T-cell (primary cell): ENCODE measurements at regions not wholly inside any gene's neighbourhood (a gene's known extent, or its start where the extent isn't known, plus 50 kb on each side); places are given as distances from the start of the nearest gene placed in this dataset.

ENCODE experiments used
- ATAC-seq, 4 experiments: fragments of 200-7000 bp in 3 of 4; fragments of 150-1000 bp in 1 of 4; cut with Tn5 transposase; replicated peaks in 1 of 4; 1 replicate in 3 of 4; 2 replicates in 1 of 4; pipeline ENCODE4 v1.10.0; 2021; ENCODE audit warnings: moderate library complexity in 3 of 4, mild to moderate bottlenecking in 2 of 4, moderate number of reproducible peaks in 1 of 4
- CTCF ChIA-PET, 2 donors: fragments of 300-600 bp; sonication (Branson Sonifier 250); formaldehyde crosslinking; loops; one replicate each; lab custom pipeline; 2022; ENCODE audit warnings: antibody characterized with exemption in 2 of 2; lab: Charles Lee
- POLR2A ChIA-PET, 2 donors: fragments of 300-600 bp; sonication (Branson Sonifier 250); formaldehyde crosslinking; loops; one replicate each; lab custom pipeline; 2022; ENCODE audit warnings: antibody characterized with exemption in 2 of 2; lab: Charles Lee
- DNase-seq, 35 experiments: peaks; one replicate each; pipeline versions ENCODE4 v3.0.0 to v3.0.0-alpha.2; 2013 to 2023
- H3K27ac ChIP-seq: one replicate; pipeline ENCODE4 v1.5.1; 2013; ENCODE audit warnings: low read length
- H3K27me3 ChIP-seq, 2 experiments: replicated peaks in 1 of 2; 1 replicate in 1 of 2; 2 replicates in 1 of 2; pipeline versions ENCODE4 v1.6.1 to v1.7.0; 2013; ENCODE audit warnings: low read length in 1 of 2, mixed read lengths in 1 of 2; ENCODE audit not compliant: control insufficient read depth in 2 of 2, insufficient read depth in 2 of 2; ENCODE audit errors: extremely low read depth in 1 of 2
- H3K36me3 ChIP-seq, 2 donors: 1 replicate in 1 of 2; 2 replicates in 1 of 2; pipeline versions ENCODE4 v1.6.1 to v1.7.0; 2013; ENCODE audit warnings: low read length in 1 of 2; ENCODE audit not compliant: control insufficient read depth in 2 of 2, insufficient read depth in 1 of 2; ENCODE audit errors: extremely low read depth in 1 of 2
- H3K4me1 ChIP-seq, 2 experiments: 1 replicate in 1 of 2; 2 replicates in 1 of 2; pipeline versions ENCODE4 v1.6.1 to v1.7.0; 2013; ENCODE audit warnings: low read length in 2 of 2, mixed read lengths in 1 of 2; ENCODE audit not compliant: insufficient read depth in 2 of 2, control insufficient read depth in 1 of 2; ENCODE audit errors: extremely low read depth in 1 of 2
- H3K4me3 ChIP-seq, 2 donors: 1 replicate in 1 of 2; 2 replicates in 1 of 2; pipeline versions ENCODE4 v1.5.1 to v1.7.0; 2013; ENCODE audit warnings: mild to moderate bottlenecking in 2 of 2, low read length in 1 of 2, moderate library complexity in 1 of 2; ENCODE audit not compliant: control insufficient read depth in 1 of 2; ENCODE audit errors: extremely low read depth in 1 of 2
- H3K9me3 ChIP-seq: 2 replicates; pipeline ENCODE4 v1.7.0; 2013
- H3K27ac Mint-ChIP-seq, 2 donors: one replicate each; pipeline ENCODE4 v1.8.0; 2020 to 2021; ENCODE audit warnings: mild to moderate bottlenecking in 2 of 2, mixed read lengths in 2 of 2
- H3K27me3 Mint-ChIP-seq, 2 donors: one replicate each; pipeline ENCODE4 v1.8.0; 2021 to 2022; ENCODE audit warnings: mixed read lengths in 2 of 2
- H3K36me3 Mint-ChIP-seq: one replicate; pipeline ENCODE4 v1.8.0; 2021; ENCODE audit warnings: mixed read lengths
- H3K4me1 Mint-ChIP-seq, 3 donors: one replicate each; pipeline ENCODE4 v1.8.0; 2020 to 2022; ENCODE audit warnings: mixed read lengths in 3 of 3, mild to moderate bottlenecking in 1 of 3
- H3K4me3 Mint-ChIP-seq, 3 donors: one replicate each; pipeline ENCODE4 v1.8.0; 2020 to 2022; ENCODE audit warnings: mild to moderate bottlenecking in 3 of 3, mixed read lengths in 3 of 3, moderate library complexity in 3 of 3
- H3K9me3 Mint-ChIP-seq, 3 donors: one replicate each; pipeline ENCODE4 v1.8.0; 2020 to 2022; ENCODE audit warnings: mixed read lengths in 3 of 3
- WGBS: methylation state at CpG from one replicate; pipeline ENCODE4 v1.1.5; 2013; ENCODE audit warnings: missing lambda C conversion rate; ENCODE audit not compliant: insufficient coverage; 5-methylcytosine and 5-hydroxymethylcytosine counted together

DNA sequence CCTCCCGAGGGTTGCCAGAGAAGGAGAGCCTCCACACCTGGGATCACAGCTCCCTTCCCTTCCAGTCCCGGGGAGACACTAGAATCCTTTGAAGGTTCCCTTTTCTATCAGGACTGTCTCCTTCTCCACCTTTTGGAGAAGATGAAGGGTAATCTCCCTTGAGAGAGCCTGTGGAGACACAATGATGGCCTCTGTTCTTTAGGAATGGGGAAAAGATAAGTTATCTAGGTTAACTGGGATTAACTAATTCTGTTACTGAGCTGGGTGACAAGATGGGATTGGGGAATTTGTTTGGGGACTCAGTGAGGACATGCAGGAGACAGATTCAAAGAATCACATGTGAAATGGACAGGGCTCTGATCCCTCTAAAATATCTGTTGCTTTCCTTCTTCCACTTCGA, 181.1 kb upstream of the BMPER start:
- Histone ChIP-seq H3K27me3 (no peaks in the 10 kb centered on the region), H3K9me3 (no peaks in the 10 kb centered on the region), H3K4me1 (no peaks in the 10 kb centered on the region), H3K36me3 (no peaks in the 10 kb centered on the region), H3K4me3 (no peak overlapping the region), H3K27ac (no peak overlapping the region)
- DNase-seq (no peak), ATAC-seq (no peak)
- Mint-ChIP-seq H3K27ac (no peak overlapping the region), H3K4me1 (no peaks in the 10 kb centered on the region), H3K4me3 (no peak overlapping the region), H3K9me3 (peaks cover 3% of the 10 kb centered on the region in 3 donors), H3K36me3 (peaks cover 11% of the 10 kb centered on the region), H3K27me3 (no peaks in the 10 kb centered on the region)
- CTCF ChIA-PET = no interaction called here
- POLR2A ChIA-PET = no interaction called here
- WGBS = 67% methylated on average over 1 of the region's 3 CpGs

DNA sequence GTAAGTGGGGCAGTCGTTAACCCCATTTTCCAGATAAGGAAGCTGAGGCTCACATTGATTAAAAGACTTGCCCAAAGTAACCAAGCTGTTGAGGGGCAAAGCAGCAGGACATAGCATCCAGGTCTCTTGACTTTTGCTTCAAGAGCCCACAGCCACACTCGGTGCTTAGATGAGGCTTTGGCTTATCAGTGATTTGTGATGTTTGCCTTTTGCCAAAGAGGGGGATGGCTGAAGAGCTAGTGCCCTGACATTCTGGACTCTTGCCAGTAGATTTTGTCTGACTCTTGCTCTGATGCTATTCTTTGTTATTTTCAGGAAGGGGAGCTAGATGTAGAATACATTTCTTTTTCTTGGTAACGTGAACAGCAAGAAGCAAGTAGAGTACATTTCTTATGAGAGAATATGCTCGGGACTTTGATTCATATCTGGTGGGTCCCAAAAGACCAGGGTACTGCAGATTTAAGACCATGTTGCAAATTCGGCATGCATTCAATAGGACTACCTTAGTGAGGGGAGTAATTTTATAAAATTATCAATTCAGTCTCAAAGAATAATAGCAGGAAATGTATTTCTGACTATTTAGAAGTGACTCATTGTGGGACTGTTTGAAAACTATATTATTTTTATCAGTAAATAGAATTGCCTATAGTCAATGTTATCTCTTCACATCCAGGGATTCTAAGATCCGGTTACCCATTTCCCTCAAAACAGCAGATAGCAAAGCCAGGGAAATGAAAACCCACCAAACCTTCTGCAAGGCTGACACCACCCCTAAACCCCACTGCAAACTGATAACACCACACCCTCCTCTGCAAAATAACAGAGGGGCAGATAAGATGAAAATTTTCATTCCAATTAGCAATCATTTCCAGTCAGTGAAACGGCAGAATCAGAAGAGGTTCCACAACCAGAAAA, 180.0 kb upstream of the BMPER start:
- Mint-ChIP-seq H3K9me3 (peaks cover under 1 to 4% (median 4%) of the 10 kb centered on the region in 3 donors), H3K27me3 (no peaks in the 10 kb centered on the region), H3K4me1 (no peaks in the 10 kb centered on the region), H3K4me3 (no peak overlapping the region), H3K27ac (no peak overlapping the region), H3K36me3 (peaks cover 13% of the 10 kb centered on the region)
- Histone ChIP-seq H3K4me3 (no peak overlapping the region), H3K36me3 (no peaks in the 10 kb centered on the region), H3K9me3 (no peaks in the 10 kb centered on the region), H3K4me1 (no peaks in the 10 kb centered on the region), H3K27ac (no peak overlapping the region), H3K27me3 (no peaks in the 10 kb centered on the region)
- DNase-seq (no peak), ATAC-seq (no peak)
- ChIA-PET POLR2A (no interaction called here), CTCF (no interaction called here)
- 73% methylated on average over 2 of the region's 7 CpGs for WGBS

DNA sequence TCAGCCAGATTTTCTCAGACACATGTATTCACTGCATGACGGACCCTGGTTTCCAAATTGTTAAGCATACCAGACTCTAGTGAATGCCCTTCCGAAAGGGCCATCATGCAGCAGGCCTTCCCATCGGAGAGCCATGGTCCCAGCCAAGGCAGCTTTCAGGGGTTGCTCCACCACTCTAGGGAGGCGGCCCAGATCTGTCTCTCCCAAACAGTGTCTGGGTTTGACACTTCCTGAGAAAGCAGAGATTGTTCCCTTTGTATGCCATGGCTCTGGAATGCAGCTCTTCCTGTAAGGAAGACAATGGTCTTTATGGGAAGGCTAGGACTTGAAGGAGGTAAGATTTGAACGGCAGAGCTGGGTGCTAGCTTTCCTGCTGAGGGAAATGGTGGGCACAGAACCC, 178.8 kb upstream of the BMPER start:
- H3K27ac Mint-ChIP-seq = no peak overlapping the region
- no peaks in the 10 kb centered on the region for H3K4me1 ChIP-seq
- DNase-seq = no peak
- no peaks in the 10 kb centered on the region for H3K4me1 Mint-ChIP-seq
- peaks cover 0 to 4% (median 3%) of the 10 kb centered on the region in 3 donors for H3K9me3 Mint-ChIP-seq
- WGBS = 73% methylated on average over 4 of the region's 5 CpGs
- H3K27me3 Mint-ChIP-seq = no peaks in the 10 kb centered on the region
- H3K27me3 ChIP-seq = no peaks in the 10 kb centered on the region
- H3K36me3 Mint-ChIP-seq = peaks cover 16% of the 10 kb centered on the region
- ChIA-PET POLR2A (no interaction called here), CTCF (no interaction called here)
- H3K36me3 ChIP-seq = no peaks in the 10 kb centered on the region
- H3K9me3 ChIP-seq = no peaks in the 10 kb centered on the region
- no peak overlapping the region for H3K4me3 Mint-ChIP-seq
- ATAC-seq = no peak
- no peak overlapping the region for H3K4me3 ChIP-seq
- H3K27ac ChIP-seq = no peak overlapping the region

DNA sequence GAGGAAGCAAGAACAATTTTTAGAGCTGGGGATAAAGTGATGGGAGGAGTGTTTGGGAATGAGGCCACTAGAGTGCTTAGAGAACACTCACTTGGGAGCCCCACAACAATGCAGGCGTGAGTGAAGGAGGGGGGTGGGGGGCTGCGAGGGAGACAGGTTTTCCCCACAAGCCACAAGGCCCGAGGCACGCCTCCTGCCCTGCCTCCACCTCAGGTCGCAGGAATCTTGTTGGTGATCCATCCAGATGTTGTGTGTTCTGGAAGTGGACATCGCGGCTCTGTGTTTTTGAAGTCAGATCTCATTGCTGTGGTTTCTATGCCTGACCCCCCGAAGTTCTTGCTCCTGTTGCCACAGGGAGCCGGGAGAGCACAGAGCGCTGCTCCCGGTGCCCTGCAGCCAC, 178.0 kb upstream of the BMPER start:
- ChIA-PET POLR2A (no interaction called here), CTCF (no interaction called here)
- Histone ChIP-seq H3K9me3 (no peaks in the 10 kb centered on the region), H3K4me3 (no peak overlapping the region), H3K36me3 (no peaks in the 10 kb centered on the region), H3K27me3 (no peaks in the 10 kb centered on the region), H3K27ac (no peak overlapping the region), H3K4me1 (no peaks in the 10 kb centered on the region)
- Mint-ChIP-seq H3K4me3 (no peak overlapping the region), H3K27ac (no peak overlapping the region), H3K36me3 (peaks cover 19% of the 10 kb centered on the region), H3K4me1 (no peaks in the 10 kb centered on the region), H3K27me3 (peaks cover 0 to 1% of the 10 kb centered on the region in 2 donors), H3K9me3 (peaks cover 0 to 4% (median 3%) of the 10 kb centered on the region in 3 donors)
- DNase-seq (no peak), ATAC-seq (no peak)
- WGBS = 80% methylated on average over 10 of the region's 11 CpGs

- H3K27me3 Mint-ChIP-seq = peaks cover 0 to 1% of the 10 kb centered on the region in 2 donors
- ChIA-PET POLR2A (no interaction called here), CTCF (no interaction called here)
- H3K36me3 Mint-ChIP-seq = peaks cover 14% of the 10 kb centered on the region
- peaks cover 0 to 4% (median 3%) of the 10 kb centered on the region in 3 donors for H3K9me3 Mint-ChIP-seq
- Histone ChIP-seq H3K27me3 (no peaks in the 10 kb centered on the region), H3K4me3 (no peak overlapping the region), H3K4me1 (no peaks in the 10 kb centered on the region), H3K9me3 (no peaks in the 10 kb centered on the region), H3K36me3 (no peaks in the 10 kb centered on the region), H3K27ac (no peak overlapping the region)
- no peak overlapping the region for H3K4me3 Mint-ChIP-seq
- ATAC-seq (no peak), DNase-seq (no peak)
- WGBS = 87% methylated on average over 5 of the region's 16 CpGs
- no peak overlapping the region for H3K27ac Mint-ChIP-seq
- no peaks in the 10 kb centered on the region for H3K4me1 Mint-ChIP-seq
Measured at GRCh38 chr7:33728873-33729551, 176.3 kb upstream of the BMPER start.

GRCh38 chr7:33729726-33730125, 175.6 kb upstream of the BMPER start:
- no peak for DNase-seq
- peaks cover 0 to 4% (median 3%) of the 10 kb centered on the region in 3 donors for H3K9me3 Mint-ChIP-seq
- Histone ChIP-seq H3K9me3 (no peaks in the 10 kb centered on the region), H3K4me1 (no peaks in the 10 kb centered on the region), H3K36me3 (no peaks in the 10 kb centered on the region), H3K4me3 (no peak overlapping the region), H3K27ac (no peak overlapping the region), H3K27me3 (peaks cover 0 to 3% of the 10 kb centered on the region in 2 experiments)
- no peak overlapping the region for H3K4me3 Mint-ChIP-seq
- H3K4me1 Mint-ChIP-seq = no peaks in the 10 kb centered on the region
- no peak for ATAC-seq
- CTCF ChIA-PET = no interaction called here
- POLR2A ChIA-PET = no interaction called here
- H3K27ac Mint-ChIP-seq = no peak overlapping the region
- 71% methylated on average over 2 of the region's 3 CpGs for WGBS
- peaks cover 14% of the 10 kb centered on the region for H3K36me3 Mint-ChIP-seq
- H3K27me3 Mint-ChIP-seq = peaks cover 0 to 1% of the 10 kb centered on the region in 2 donors
